Smooth muscle cell (in vitro differentiated cells): ENCODE measurements at regions not wholly inside any gene's neighbourhood (a gene's known extent, or its start where the extent isn't known, plus 50 kb on each side); places are given as distances from the start of the nearest gene placed in this dataset. TPM values are rescaled to one million over a fixed set of nuclear protein-coding genes. Genes with fewer than 3 reads are reported as not detected.

Experiments used
- DNase-seq: peaks from one replicate; lab custom pipeline; 2025; ENCODE audit not compliant: unreplicated experiment; lab: John Stamatoyannopoulos, UW
- H2AFZ ChIP-seq: fragments of 200-600 bp; sonication (generic); 2 replicates; pipeline ENCODE4 v1.6.0; 2016; ENCODE audit warnings: antibody characterized with exemption, low read depth, mild to moderate bottlenecking
- H3F3A ChIP-seq: fragments of 200-600 bp; sonication (generic); 2 replicates; pipeline ENCODE4 v1.6.0; 2017; ENCODE audit warnings: antibody characterized with exemption, low read depth
- H3K27ac ChIP-seq: fragments of 200-600 bp; sonication (generic); 2 replicates; pipeline ENCODE4 v1.5.1; 2016; ENCODE audit warnings: low read depth, mild to moderate bottlenecking
- H3K27me3 ChIP-seq: fragments of 200-600 bp; sonication (generic); 2 replicates; pipeline ENCODE4 v1.6.1; 2016; ENCODE audit warnings: low read depth, mild to moderate bottlenecking
- H3K36me3 ChIP-seq: fragments of 200-600 bp; sonication (generic); 2 replicates; pipeline ENCODE4 v1.5.1; 2016; ENCODE audit warnings: low read depth
- H3K4me1 ChIP-seq: fragments of 200-600 bp; sonication (generic); 2 replicates; pipeline ENCODE4 v1.5.1; 2016; ENCODE audit warnings: low read depth
- H3K4me2 ChIP-seq: fragments of 200-600 bp; sonication (generic); 2 replicates; pipeline ENCODE4 v1.6.0; 2016; ENCODE audit warnings: mild to moderate bottlenecking
- H3K4me3 ChIP-seq: fragments of 200-600 bp; sonication (generic); 2 replicates; pipeline ENCODE4 v1.5.1; 2016; ENCODE audit warnings: mild to moderate bottlenecking
- H3K79me2 ChIP-seq: fragments of 200-600 bp; sonication (generic); 2 replicates; pipeline ENCODE4 v1.6.0; 2016; ENCODE audit warnings: low read depth, mild to moderate bottlenecking
- H3K9ac ChIP-seq: fragments of 200-600 bp; sonication (generic); 2 replicates; pipeline ENCODE4 v1.6.0; 2016; ENCODE audit warnings: low read depth
- H3K9me3 ChIP-seq: fragments of 200-600 bp; sonication (generic); replicated peaks from 2 replicates; pipeline ENCODE4 v1.5.1; 2016; ENCODE audit warnings: low read depth
- H4K20me1 ChIP-seq: fragments of 200-600 bp; sonication (generic); 2 replicates; pipeline ENCODE4 v1.6.0; 2016; ENCODE audit warnings: low read depth
- CTCF ChIP-seq: fragments of 200-600 bp; sonication (generic); IDR thresholded peaks from 2 replicates; pipeline ENCODE4 v1.5.1; 2017; ENCODE audit warnings: borderline replicate concordance, mild to moderate bottlenecking, antibody characterized with exemption; ENCODE audit not compliant: insufficient read depth, poor library complexity, severe bottlenecking
- WGBS: methylation state at CpG from one replicate; pipeline ENCODE4 v1.1.7; 2016; ENCODE audit warnings: low lambda C conversion rate; 5-methylcytosine and 5-hydroxymethylcytosine counted together
- small RNA-seq: library from RNA; depleted of rRNA; stranded (forward); fragments of <200 nt; gene quantifications from one replicate; pipeline ENCODE3, GENCODE V24; 2014

- no peaks in the 10 kb centered on the region for H4K20me1 ChIP-seq
- no peaks in the 10 kb centered on the region for H3F3A ChIP-seq
- no peaks in the 10 kb centered on the region for H3K27me3 ChIP-seq
- no peak overlapping the region for H3K4me2 ChIP-seq
- no peak overlapping the region for H3K27ac ChIP-seq
- H3K79me2 ChIP-seq = no peaks in the 10 kb centered on the region
- H3K36me3 ChIP-seq = no peaks in the 10 kb centered on the region
- no peak overlapping the region for H3K4me3 ChIP-seq
- H3K4me1 ChIP-seq = no peaks in the 10 kb centered on the region
- TF ChIP-seq CTCF = no peak
- no peak for DNase-seq
- no peak overlapping the region for H3K9ac ChIP-seq
- 96% methylated on average over 7 of the region's 7 CpGs for WGBS
- no peak overlapping the region for H2AFZ ChIP-seq
- H3K9me3 ChIP-seq = no peaks in the 10 kb centered on the region
Measured at GRCh38 chr18:22114526-22115321, 54.7 kb upstream of the GATA6 start.

DNA sequence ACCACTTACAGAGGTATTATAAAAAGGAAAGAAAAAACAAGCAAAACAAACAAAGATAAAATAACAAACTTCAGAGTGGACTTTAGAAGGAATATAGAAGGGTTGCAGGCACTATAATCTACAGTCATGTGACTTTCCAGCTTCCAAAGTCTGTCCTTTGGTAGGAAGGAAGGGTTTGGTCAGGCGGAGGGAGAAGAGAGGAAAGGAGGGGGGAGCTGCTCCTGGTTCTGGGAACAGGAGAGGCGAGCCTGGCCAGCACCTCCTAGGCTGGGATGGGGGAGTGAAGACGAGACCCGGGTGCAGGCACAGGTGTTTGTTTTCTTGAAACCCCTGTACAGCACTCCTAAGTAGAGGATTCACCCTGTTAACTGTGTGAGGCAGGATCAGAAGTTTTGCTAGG is 53.8 kb upstream of the GATA6 start:
- Histone ChIP-seq H3F3A (no peaks in the 10 kb centered on the region), H3K36me3 (no peaks in the 10 kb centered on the region), H3K9me3 (no peaks in the 10 kb centered on the region), H3K79me2 (no peaks in the 10 kb centered on the region), H3K9ac (no peak overlapping the region), H3K4me3 (no peak overlapping the region), H2AFZ (no peak overlapping the region), H3K27me3 (no peaks in the 10 kb centered on the region), H3K27ac (no peak overlapping the region), H3K4me2 (no peak overlapping the region), H4K20me1 (no peaks in the 10 kb centered on the region), H3K4me1 (no peaks in the 10 kb centered on the region)
- DNase-seq = no peak
- WGBS = 53% methylated on average over 4 of the region's 4 CpGs
- TF ChIP-seq CTCF = no peak

Small RNA genes in the stretch of these regions (small RNA-seq; reads per million reads assigned to genes)
- not detected for gene RNA5SP451
